GM21576 (cell line): ENCODE measurements at regions not wholly inside any gene's neighbourhood (a gene's known extent, or its start where the extent isn't known, plus 50 kb on each side); places are given as distances from the start of the nearest gene placed in this dataset.

Experiments used
- ATAC-seq: cut with Tn5 transposase; IDR thresholded peaks from one replicate; pipeline ENCODE4 v1.9.1; 2021; ENCODE audit warnings: mild to moderate bottlenecking, moderate library complexity; ENCODE audit not compliant: unreplicated experiment

- no peak for ATAC-seq
Measured at GRCh38 chr2:161570424-161571050, 53.7 kb upstream of the SLC4A10 start.

DNA sequence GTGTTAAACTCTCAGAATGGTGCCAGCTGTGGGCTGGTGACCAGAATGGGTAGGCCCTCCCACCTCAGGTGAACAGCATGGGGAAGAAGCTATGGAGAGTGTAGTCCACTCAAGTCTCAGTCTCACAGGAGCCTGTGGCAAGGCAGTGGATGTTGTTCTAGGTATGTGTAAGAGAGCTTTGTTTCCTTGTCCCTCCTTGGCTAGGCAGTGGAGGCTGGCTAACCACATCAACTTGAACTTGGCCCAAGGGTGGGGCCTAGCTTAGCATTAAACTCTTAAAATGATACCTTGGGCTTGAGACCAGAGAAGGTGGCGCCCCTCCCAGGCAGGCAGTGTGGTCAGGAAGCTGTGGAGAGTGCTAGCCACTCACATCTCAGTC, 53.2 kb upstream of the SLC4A10 start:
- no peak for ATAC-seq
